ENCODE measurements at regions not wholly inside any gene's neighbourhood (a gene's known extent, or its start where the extent isn't known, plus 50 kb on each side); places are given as distances from the start of the nearest gene placed in this dataset.

- 70% methylated on average over 3 of the region's 3 CpGs; no CpG with 5 or more reads in 1 of the 2 experiments for WGBS, 2 experiments (ENCODE audit: extremely low coverage in 1 of 2, insufficient coverage in 1 of 2, insufficient read length in 1 of 2, insufficient replicate concordance in 2 of 2, low coverage in 1 of 2, low lambda C conversion rate in 2 of 2, missing lambda C conversion rate in 1 of 2)
Observed at GRCh38 chr13:103539265-103539664, 473.0 kb upstream of the SLC10A2 start.

More at GRCh38 chr13:103539265-103539664, 473.0 kb upstream of the SLC10A2 start:
- Histone ChIP-seq H3K23me2 (ENCODE audit: low read depth, low read length) (no peaks in the 10 kb centered on the region), H3K4me1 (replicated peaks in 1 of 4; ENCODE audit: control insufficient read depth in 3 of 4, insufficient read depth in 4 of 4, low read length in 3 of 4) (no peaks in the 10 kb centered on the region), H3K9me3 (ENCODE audit: insufficient read depth in 2 of 2, low read depth in 1 of 2, low read length in 1 of 2) (peaks cover 1 to 2% of the 10 kb centered on the region in 2 experiments; a peak in 2 of 4 replicates), H3K4ac (replicated peaks; ENCODE audit: insufficient read length, low read depth, low read length) (no peak overlapping the region), H2BK12ac (ENCODE audit: low read depth, low read length) (no peak overlapping the region), H4K91ac (replicated peaks; ENCODE audit: insufficient read length, low read length) (no peak overlapping the region), H3K4me3 (ENCODE audit: extremely low read depth in 1 of 4, insufficient read depth in 2 of 4, low read depth in 3 of 4, low read length in 4 of 4) (no peak overlapping the region), H2AFZ (ENCODE audit: low read length) (no peak overlapping the region), H3K27me3 (replicated peaks in 1 of 4; ENCODE audit: control insufficient read depth in 3 of 4, extremely low read depth in 1 of 4, insufficient read depth in 3 of 4, low read length in 3 of 4) (no peaks in the 10 kb centered on the region), H2BK5ac (ENCODE audit: low read depth, low read length) (no peak overlapping the region), H4K20me1 (replicated peaks in 1 of 2; ENCODE audit: control insufficient read depth in 1 of 2, insufficient read depth in 2 of 2, low read length in 2 of 2) (no peaks in the 10 kb centered on the region), H4K5ac (ENCODE audit: insufficient read length, low read depth, low read length) (no peak overlapping the region), H3K18ac (ENCODE audit: extremely low read depth, low read length) (no peak overlapping the region), H3K56ac (replicated peaks; ENCODE audit: insufficient read length, low read depth, low read length) (no peak overlapping the region), H2BK20ac (ENCODE audit: low read length) (no peak overlapping the region), H2AK5ac (ENCODE audit: low read depth, low read length) (no peak overlapping the region), H2BK15ac (ENCODE audit: low read length) (no peak overlapping the region), H2BK120ac (replicated peaks; ENCODE audit: low read depth, low read length) (no peak overlapping the region), H3K4me2 (ENCODE audit: insufficient read depth in 1 of 2, low read depth in 2 of 2, low read length in 2 of 2) (no peak overlapping the region), H3K36me3 (ENCODE audit: control insufficient read depth in 2 of 4, insufficient read depth in 4 of 4, low read length in 3 of 4) (no peaks in the 10 kb centered on the region), H3K79me1 (ENCODE audit: low read depth, low read length) (no peaks in the 10 kb centered on the region), H4K8ac (ENCODE audit: extremely low read depth, insufficient read depth, low read length) (no peak overlapping the region), H3K14ac (ENCODE audit: insufficient read length) (no peak overlapping the region), H3K23ac (ENCODE audit: insufficient read length) (no peak overlapping the region), H3K27ac (ENCODE audit: low read depth, low read length) (no peak overlapping the region), H3K9ac (replicated peaks in 1 of 4; ENCODE audit: extremely low read depth in 1 of 4, low read depth in 3 of 4, low read length in 3 of 4) (no peak overlapping the region), H3K79me2 (ENCODE audit: control insufficient read depth in 1 of 2, insufficient read depth in 2 of 2, low read length in 2 of 2) (no peaks in the 10 kb centered on the region)
- POLR2A ChIA-PET (ENCODE audit: partially characterized antibody) = no interaction called here
- CTCF ChIA-PET (ENCODE audit: partially characterized antibody) = no interaction called here
- DNase-seq (ENCODE audit: low read depth in 1 of 2, low spot score in 2 of 2) (no peak), FAIRE-seq (no peak)
- TF ChIP-seq RAD21 (IDR thresholded peaks at IDR 0.05 in 1 of 2, conservative IDR thresholded peaks at IDR 0.05 in 1 of 2; ENCODE audit: low read depth in 2 of 2, low read length in 2 of 2) (peak in 1 of 2 experiments; percentile 21; a peak in 1 of 4 replicates), JUN (IDR thresholded peaks at IDR 0.05; ENCODE audit: low read depth, low read length) (no peak)
